ENCODE measurements at regions not wholly inside any gene's neighbourhood (a gene's known extent, or its start where the extent isn't known, plus 50 kb on each side); places are given as distances from the start of the nearest gene placed in this dataset.

- no peak for TF ChIP-seq CTCF (IDR thresholded peaks at IDR 0.05; ENCODE audit: low read depth, low read length, poor library complexity, severe bottlenecking)
- TF ChIP-seq EZH2phosphoT487 (IDR thresholded peaks at IDR 0.05; ENCODE audit: borderline replicate concordance, low read length), result no peak
Measured at GRCh38 chr9:134267305-134267880, 58.9 kb upstream of the RXRA start.

Data from DOHH2 (cell line).